ENCODE measurements at regions not wholly inside any gene's neighbourhood (a gene's known extent, or its start where the extent isn't known, plus 50 kb on each side); places are given as distances from the start of the nearest gene placed in this dataset.
A peak's percentile ranks its signal among the peaks of the same experiment; 100 is the strongest.

- Histone ChIP-seq H3K9me3 (no peaks in the 10 kb centered on the region), H3K4me3 (no peak overlapping the region), H3K27ac (no peak overlapping the region), H3K27me3 (peaks cover 71 to 80% of the 10 kb centered on the region in 2 donors), H3K36me3 (no peaks in the 10 kb centered on the region), H3K4me1 (peaks cover 22 to 42% of the 10 kb centered on the region in 2 donors)
- DNase-seq (peak in 1 of 4 donors; percentile 65), ATAC-seq (no peak)
- intact Hi-C loops (cut with DNase I), result no loop called here
- no peak for TF ChIP-seq CTCF (IDR thresholded peaks at IDR 0.05)
Measured at GRCh38 chr7:155371331-155371883, 73.7 kb downstream of the INSIG1 start.

- TF ChIP-seq CTCF (IDR thresholded peaks at IDR 0.05), result peak; percentile 27 to 31
- ATAC-seq (peak; percentile 77), DNase-seq (peak in 1 of 4 donors; percentile 89)
- Histone ChIP-seq H3K36me3 (no peaks in the 10 kb centered on the region), H3K27me3 (peaks cover 79 to 87% of the 10 kb centered on the region in 2 donors), H3K9me3 (no peaks in the 10 kb centered on the region), H3K4me1 (peaks cover 22 to 42% of the 10 kb centered on the region in 2 donors), H3K27ac (no peak overlapping the region), H3K4me3 (peak overlapping the region in 1 of 2 donors; percentile 24)
- intact Hi-C loops (cut with DNase I), result no loop called here
Measured at GRCh38 chr7:155371884-155372781, 74.5 kb downstream of the INSIG1 start.

- intact Hi-C loops (cut with DNase I), result no loop called here
- no peaks in the 10 kb centered on the region for H3K36me3 ChIP-seq
- peak overlapping the region in 1 of 2 donors; percentile 24 for H3K4me3 ChIP-seq
- peaks cover 86 to 95% of the 10 kb centered on the region in 2 donors for H3K27me3 ChIP-seq
- no peaks in the 10 kb centered on the region for H3K9me3 ChIP-seq
- TF ChIP-seq CTCF (IDR thresholded peaks at IDR 0.05), result no peak
- peaks cover 22 to 48% of the 10 kb centered on the region in 2 donors for H3K4me1 ChIP-seq
- no peak overlapping the region for H3K27ac ChIP-seq
- ATAC-seq (no peak), DNase-seq (no peak)
Measured at GRCh38 chr7:155372782-155373358, 75.2 kb downstream of the INSIG1 start.

GRCh38 chr7:155373359-155374273 lies 75.9 kb downstream of the INSIG1 start:
- peaks cover 93 to 100% of the 10 kb centered on the region in 2 donors for H3K27me3 ChIP-seq
- ATAC-seq (no peak), DNase-seq (peak in 1 of 4 donors; percentile 82)
- no peaks in the 10 kb centered on the region for H3K36me3 ChIP-seq
- H3K4me1 ChIP-seq, result peaks cover 22 to 53% of the 10 kb centered on the region in 2 donors
- TF ChIP-seq CTCF (IDR thresholded peaks at IDR 0.05), result no peak
- H3K27ac ChIP-seq, result no peak overlapping the region
- H3K4me3 ChIP-seq, result peak overlapping the region in 1 of 2 donors; percentile 20
- H3K9me3 ChIP-seq, result no peaks in the 10 kb centered on the region
- intact Hi-C loops (cut with DNase I), result no loop called here
